OCI-LY7 (cell line): ENCODE measurements at regions not wholly inside any gene's neighbourhood (a gene's known extent, or its start where the extent isn't known, plus 50 kb on each side); places are given as distances from the start of the nearest gene placed in this dataset.
"Not testable (repeated sequence)": the region's sequence is repeated elsewhere in the genome, so short reads cannot be mapped to it uniquely, and the experiment has no call there.

Experiments
- BruUV-seq: library from RNA; stranded (reverse); fragments of 400-500 nt; replicated peaks from 2 replicates; lab custom pipeline; 2021; lab: Mats Ljungman, UMichigan
- CTCF ChIA-PET: fragments of 300-600 bp; sonication (Branson Sonifier 250); formaldehyde crosslinking; loops from one replicate; lab custom pipeline; 2022; ENCODE audit warnings: antibody characterized with exemption; ENCODE audit not compliant: unreplicated experiment; lab: Charles Lee
- POLR2A ChIA-PET: fragments of 300-600 bp; sonication (Branson Sonifier 250); formaldehyde crosslinking; loops from one replicate; lab custom pipeline; 2022; ENCODE audit warnings: antibody characterized with exemption; lab: Charles Lee
- DNase-seq: peaks from one replicate; pipeline ENCODE4 v3.0.0-alpha.2; 2015; ENCODE audit warnings: low spot score
- H2AFZ ChIP-seq: fragments of 200-600 bp; sonication (generic), shearing (Covaris generic); 2 replicates; pipeline ENCODE4 v1.6.1; 2014; ENCODE audit warnings: mild to moderate bottlenecking, antibody characterized with exemption, low read length, moderate library complexity
- H3K27ac ChIP-seq: fragments of 200-600 bp; sonication (generic); 2 replicates; pipeline ENCODE4 v1.5.1; 2014; ENCODE audit warnings: mixed run types, low read depth, mild to moderate bottlenecking, moderate library complexity, low read length, inconsistent platforms; ENCODE audit not compliant: poor library complexity, severe bottlenecking
- H3K36me3 ChIP-seq: fragments of 200-600 bp; sonication (generic); 2 replicates; pipeline ENCODE4 v1.6.1; 2014; ENCODE audit warnings: mild to moderate bottlenecking, antibody characterized with exemption, low read length, moderate library complexity, mixed read lengths; ENCODE audit not compliant: insufficient read depth
- H3K4me1 ChIP-seq: fragments of 200-600 bp; sonication (generic); 2 replicates; pipeline ENCODE4 v1.5.1; 2014; ENCODE audit warnings: mild to moderate bottlenecking, low read length; ENCODE audit not compliant: insufficient read depth, poor library complexity, severe bottlenecking
- H3K4me2 ChIP-seq: fragments of 200-600 bp; sonication (generic); 2 replicates; pipeline ENCODE4 v1.6.1; 2014; ENCODE audit warnings: mild to moderate bottlenecking, low read length
- H3K4me3 ChIP-seq: fragments of 200-600 bp; sonication (generic); 2 replicates; pipeline ENCODE4 v1.5.1; 2014; ENCODE audit warnings: mild to moderate bottlenecking, low read depth, low read length; ENCODE audit not compliant: poor library complexity, severe bottlenecking
- H3K79me2 ChIP-seq: fragments of 200-600 bp; sonication (generic); 2 replicates; pipeline ENCODE4 v1.6.1; 2016; ENCODE audit warnings: low read depth, mild to moderate bottlenecking, low read length, moderate library complexity, mixed read lengths; ENCODE audit not compliant: insufficient read depth
- H3K9me2 ChIP-seq: fragments of 200-600 bp; sonication (generic); 2 replicates; pipeline ENCODE4 v1.6.1; 2016; ENCODE audit warnings: mild to moderate bottlenecking, low read length, mixed read lengths; ENCODE audit not compliant: insufficient read depth
- H3K9me3 ChIP-seq: fragments of 200-600 bp; sonication (generic); 2 replicates; pipeline ENCODE4 v1.6.1; 2014; ENCODE audit warnings: mild to moderate bottlenecking, mixed run types, low read length, mixed read lengths
- H4K20me1 ChIP-seq: fragments of 200-600 bp; sonication (generic); 2 replicates; pipeline ENCODE4 v1.6.1; 2014; ENCODE audit warnings: mild to moderate bottlenecking, antibody characterized with exemption, low read length, moderate library complexity, mixed read lengths; ENCODE audit not compliant: insufficient read depth
- EZH2phosphoT487 ChIP-seq: fragments of 200-600 bp; sonication (generic); IDR thresholded peaks from 2 replicates; pipeline ENCODE4 v1.6.1; 2018; ENCODE audit warnings: low read depth, borderline replicate concordance, mild to moderate bottlenecking, mixed run types, antibody characterized with exemption, low read length, moderate library complexity, mixed read lengths
- intact Hi-C: fragments of 100-400 bp; cut with micrococcal nuclease; formaldehyde crosslinking; loops from one replicate; pipeline ENCODE4 v1.10.0; 2022; ENCODE audit not compliant: unreplicated experiment
- TF ChIP-seq, protein P1 (sequence below): fragments of 200-600 bp; sonication (generic); conservative IDR thresholded peaks from 2 replicates; pipeline ENCODE4 v1.5.1; 2014; ENCODE audit warnings: mild to moderate bottlenecking, antibody characterized with exemption, low read length, moderate library complexity, mixed read lengths

- ChIA-PET POLR2A (interaction anchor here (0.6 to 1.1 kb wide), 3 partner anchors 17 to 71 kb away, joined by 3 to 13 read pairs (median 4); no protein-coding TSS in a partner anchor), CTCF (no interaction called here)
- no peaks in the 10 kb centered on the region for H3K9me3 ChIP-seq
- peak; percentile 73 for DNase-seq
- peak overlapping the region; percentile 81 for H2AFZ ChIP-seq
- H3K4me1 ChIP-seq: no peaks in the 10 kb centered on the region
- intact Hi-C loops: no loop called here
- H3K4me3 ChIP-seq: peak overlapping the region; percentile 67
- H3K4me2 ChIP-seq: peak overlapping the region; percentile 90
- H3K36me3 ChIP-seq: no peaks in the 10 kb centered on the region
- no peaks in the 10 kb centered on the region for H3K79me2 ChIP-seq
- H3K9me2 ChIP-seq: no peaks in the 10 kb centered on the region
- H4K20me1 ChIP-seq: no peaks in the 10 kb centered on the region
- TSS peak; percentile 98 for BruUV-seq
- no peak for TF ChIP-seq EZH2phosphoT487
- TF ChIP-seq, protein P1, sequence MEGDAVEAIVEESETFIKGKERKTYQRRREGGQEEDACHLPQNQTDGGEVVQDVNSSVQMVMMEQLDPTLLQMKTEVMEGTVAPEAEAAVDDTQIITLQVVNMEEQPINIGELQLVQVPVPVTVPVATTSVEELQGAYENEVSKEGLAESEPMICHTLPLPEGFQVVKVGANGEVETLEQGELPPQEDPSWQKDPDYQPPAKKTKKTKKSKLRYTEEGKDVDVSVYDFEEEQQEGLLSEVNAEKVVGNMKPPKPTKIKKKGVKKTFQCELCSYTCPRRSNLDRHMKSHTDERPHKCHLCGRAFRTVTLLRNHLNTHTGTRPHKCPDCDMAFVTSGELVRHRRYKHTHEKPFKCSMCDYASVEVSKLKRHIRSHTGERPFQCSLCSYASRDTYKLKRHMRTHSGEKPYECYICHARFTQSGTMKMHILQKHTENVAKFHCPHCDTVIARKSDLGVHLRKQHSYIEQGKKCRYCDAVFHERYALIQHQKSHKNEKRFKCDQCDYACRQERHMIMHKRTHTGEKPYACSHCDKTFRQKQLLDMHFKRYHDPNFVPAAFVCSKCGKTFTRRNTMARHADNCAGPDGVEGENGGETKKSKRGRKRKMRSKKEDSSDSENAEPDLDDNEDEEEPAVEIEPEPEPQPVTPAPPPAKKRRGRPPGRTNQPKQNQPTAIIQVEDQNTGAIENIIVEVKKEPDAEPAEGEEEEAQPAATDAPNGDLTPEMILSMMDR: no peak
- no peak overlapping the region for H3K27ac ChIP-seq
Observed at GRCh38 chr1:148263128-148263905, 111.2 kb upstream of the NBPF11 start.

DNA sequence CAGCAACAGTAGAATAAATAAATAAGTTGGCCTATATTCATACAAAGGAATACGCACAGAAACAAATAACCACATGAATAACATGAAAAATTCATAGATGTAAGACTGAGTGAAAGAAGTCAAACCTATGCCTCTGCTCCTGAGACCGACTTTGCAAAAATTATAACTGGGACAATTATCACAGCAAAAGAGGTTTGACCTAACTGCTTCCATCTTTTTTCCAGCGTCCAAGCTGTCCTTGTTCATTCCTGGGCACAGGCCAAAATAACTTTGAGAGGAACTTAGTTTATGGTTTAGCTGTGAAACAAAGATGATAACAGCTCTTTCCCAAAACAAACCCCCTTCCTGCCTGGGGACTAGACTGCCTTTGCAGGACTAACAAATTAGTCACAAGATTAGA, 109.6 kb upstream of the NBPF11 start:
- H3K27ac ChIP-seq, H3K4me3 ChIP-seq, H4K20me1 ChIP-seq, H3K9me3 ChIP-seq, H3K4me1 ChIP-seq, H2AFZ ChIP-seq, BruUV-seq, intact Hi-C loops, DNase-seq, H3K4me2 ChIP-seq, H3K36me3 ChIP-seq, H3K79me2 ChIP-seq, H3K9me2 ChIP-seq, POLR2A ChIA-PET, CTCF ChIA-PET: not testable (repeated sequence)

- H3K4me1 ChIP-seq, POLR2A ChIA-PET, DNase-seq, H3K9me2 ChIP-seq, H3K4me3 ChIP-seq, BruUV-seq, H3K9me3 ChIP-seq, H3K4me2 ChIP-seq, H3K36me3 ChIP-seq, H3K27ac ChIP-seq, H3K79me2 ChIP-seq, intact Hi-C loops, H4K20me1 ChIP-seq, H2AFZ ChIP-seq, CTCF ChIA-PET: not testable (repeated sequence)
Observed at GRCh38 chr1:148257886-148258285, 105.8 kb upstream of the NBPF11 start.
